Body of pancreas (tissue), 4 donors: ENCODE measurements at regions not wholly inside any gene's neighbourhood (a gene's known extent, or its start where the extent isn't known, plus 50 kb on each side); places are given as distances from the start of the nearest gene placed in this dataset.

Experiments
- ATAC-seq: fragments of 150-250 bp; one replicate; pipeline ENCODE4 v1.9.1; 2016
- DNase-seq, 4 donors: peaks; one replicate each; pipeline ENCODE4 v3.0.0-alpha.2; 2019
- H3K27ac ChIP-seq, 4 donors: fragments of 200-600 bp; sonication (generic); 1 replicate in 3 of 4; 2 replicates in 1 of 4; pipeline versions ENCODE4 v1.5.1 to v1.6.1; 2016 to 2019; ENCODE audit warnings: mild to moderate bottlenecking in 1 of 4, mixed read lengths in 1 of 4, moderate library complexity in 1 of 4
- H3K27me3 ChIP-seq, 2 donors: fragments of 200-600 bp; sonication (generic); one replicate each; pipeline ENCODE4 v1.6.0; 2016; ENCODE audit warnings: mild to moderate bottlenecking in 1 of 2
- H3K36me3 ChIP-seq, 2 donors: fragments of 200-600 bp; sonication (generic); replicated peaks in 1 of 2; 2 replicates each; pipeline ENCODE4 v1.5.1; 2016; ENCODE audit warnings: low read depth in 2 of 2; ENCODE audit not compliant: insufficient read depth in 1 of 2
- H3K4me1 ChIP-seq: fragments of 200-600 bp; sonication (generic); one replicate; pipeline ENCODE4 v1.6.0; 2016
- H3K4me3 ChIP-seq, 2 donors: fragments of 200-600 bp; sonication (generic); 1 replicate in 1 of 2; 2 replicates in 1 of 2; pipeline ENCODE4 v1.5.1; 2016 to 2019
- H3K9me3 ChIP-seq, 3 donors: fragments of 200-600 bp; sonication (generic); 1 replicate in 2 of 3; 2 replicates in 1 of 3; pipeline ENCODE4 v1.5.1; 2016
- POLR2A ChIP-seq, 3 donors: fragments of 450-650 bp; IDR thresholded peaks; one replicate each; pipeline ENCODE4 v1.6.1; 2016; ENCODE audit warnings: antibody characterized with exemption in 3 of 3, mild to moderate bottlenecking in 2 of 3
- WGBS, 2 donors: methylation state at CpG; one replicate each; pipeline ENCODE4 v1.1.5; 2017; 5-methylcytosine and 5-hydroxymethylcytosine counted together
- intact Hi-C: fragments of 100-400 bp; cut with DNase I; formaldehyde crosslinking; loops from one replicate; pipeline ENCODE4 v1.15.1; 2023
- TF ChIP-seq, protein P1 (sequence below), 7 experiments: fragments of 450-650 bp in 4 of 7; fragments of 200-600 bp in 3 of 7; sonication (generic) in 3 of 7; IDR thresholded peaks; one replicate each; pipeline ENCODE4 v1.5.1; 2016 to 2019; ENCODE audit warnings: antibody characterized with exemption in 7 of 7

DNA sequence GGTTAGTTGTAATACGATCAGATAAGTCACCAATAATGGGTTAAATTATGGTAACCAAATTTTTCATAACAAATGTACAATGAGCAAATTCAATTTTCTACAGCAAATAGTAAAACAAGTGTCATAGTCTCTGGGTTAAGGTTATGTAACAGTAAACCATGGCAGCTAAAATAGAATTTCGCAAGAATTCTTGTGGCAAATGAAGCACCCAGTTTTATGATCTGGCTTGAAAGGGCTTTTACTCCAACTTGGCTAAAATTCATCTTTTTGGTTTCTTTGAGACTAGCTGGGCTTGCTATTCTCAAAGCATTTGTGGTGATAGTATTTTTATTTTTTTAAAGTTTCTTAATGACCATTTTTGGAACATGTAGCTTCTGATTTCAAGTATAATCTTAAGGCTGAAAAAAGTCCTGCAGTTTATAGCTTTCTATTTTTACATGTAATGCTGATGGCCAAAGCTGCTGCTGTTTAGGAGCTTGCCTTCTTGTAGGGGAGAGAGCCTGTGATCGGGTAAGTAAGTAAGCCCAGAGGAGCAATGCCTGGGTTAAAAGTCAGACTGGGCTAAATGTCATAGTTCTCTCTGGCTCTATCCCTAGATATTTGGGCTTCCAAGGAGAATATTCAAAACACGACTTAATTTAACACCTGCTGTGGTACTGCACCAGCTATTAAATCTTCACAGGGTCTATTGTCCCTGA lies 55.5 kb upstream of the SYPL1 start:
- H3K36me3 ChIP-seq: no peaks in the 10 kb centered on the region
- H3K27ac ChIP-seq: no peak overlapping the region
- H3K4me1 ChIP-seq: no peaks in the 10 kb centered on the region
- 76 to 79% methylated on average over 4 of the region's 4 CpGs for WGBS, 2 donors
- ATAC-seq (no peak), DNase-seq (no peak)
- H3K4me3 ChIP-seq: no peak overlapping the region
- no peaks in the 10 kb centered on the region for H3K27me3 ChIP-seq
- TF ChIP-seq, protein P1, sequence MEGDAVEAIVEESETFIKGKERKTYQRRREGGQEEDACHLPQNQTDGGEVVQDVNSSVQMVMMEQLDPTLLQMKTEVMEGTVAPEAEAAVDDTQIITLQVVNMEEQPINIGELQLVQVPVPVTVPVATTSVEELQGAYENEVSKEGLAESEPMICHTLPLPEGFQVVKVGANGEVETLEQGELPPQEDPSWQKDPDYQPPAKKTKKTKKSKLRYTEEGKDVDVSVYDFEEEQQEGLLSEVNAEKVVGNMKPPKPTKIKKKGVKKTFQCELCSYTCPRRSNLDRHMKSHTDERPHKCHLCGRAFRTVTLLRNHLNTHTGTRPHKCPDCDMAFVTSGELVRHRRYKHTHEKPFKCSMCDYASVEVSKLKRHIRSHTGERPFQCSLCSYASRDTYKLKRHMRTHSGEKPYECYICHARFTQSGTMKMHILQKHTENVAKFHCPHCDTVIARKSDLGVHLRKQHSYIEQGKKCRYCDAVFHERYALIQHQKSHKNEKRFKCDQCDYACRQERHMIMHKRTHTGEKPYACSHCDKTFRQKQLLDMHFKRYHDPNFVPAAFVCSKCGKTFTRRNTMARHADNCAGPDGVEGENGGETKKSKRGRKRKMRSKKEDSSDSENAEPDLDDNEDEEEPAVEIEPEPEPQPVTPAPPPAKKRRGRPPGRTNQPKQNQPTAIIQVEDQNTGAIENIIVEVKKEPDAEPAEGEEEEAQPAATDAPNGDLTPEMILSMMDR (IDR thresholded peaks at IDR 0.05): no peak
- TF ChIP-seq POLR2A (IDR thresholded peaks at IDR 0.05): no peak
- H3K9me3 ChIP-seq: no peaks in the 10 kb centered on the region
- intact Hi-C loops: no loop called here

- WGBS, 2 donors: 41 to 47% methylated on average over 7 of the region's 7 CpGs
- H3K36me3 ChIP-seq: no peaks in the 10 kb centered on the region
- no peak overlapping the region for H3K27ac ChIP-seq
- H3K4me3 ChIP-seq: no peak overlapping the region
- H3K9me3 ChIP-seq: no peaks in the 10 kb centered on the region
- ATAC-seq (peak; percentile 78), DNase-seq (peak; percentile 48 to 78 (median 68))
- H3K27me3 ChIP-seq: no peaks in the 10 kb centered on the region
- H3K4me1 ChIP-seq: no peaks in the 10 kb centered on the region
- no peak for TF ChIP-seq POLR2A (IDR thresholded peaks at IDR 0.05)
- TF ChIP-seq, protein P1 (IDR thresholded peaks at IDR 0.05): peak; percentile 55 to 87 (median 85)
- intact Hi-C loops: no loop called here
These were observed 54.7 kb upstream of the SYPL1 start for GRCh38 chr7:106166651-106167342.

DNA sequence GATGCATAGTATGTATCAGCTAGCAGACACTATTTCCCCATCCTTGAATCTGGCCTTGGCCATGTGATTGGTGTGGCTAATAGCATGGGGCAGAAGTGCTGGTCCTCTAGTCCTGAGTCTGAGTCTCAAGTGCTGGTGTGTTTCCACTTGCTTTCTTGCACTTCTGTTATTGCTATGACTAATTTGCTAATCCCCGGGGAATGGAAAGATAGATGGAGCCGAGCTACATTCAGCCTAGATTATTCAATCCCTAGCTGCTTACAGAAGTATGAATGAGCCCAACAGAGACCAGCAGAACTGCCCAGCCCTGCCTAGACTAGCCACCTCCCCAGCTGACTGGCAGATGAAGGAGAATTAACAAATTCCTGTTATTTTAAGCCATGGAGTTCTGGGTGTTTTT lies 53.2 kb upstream of the SYPL1 start:
- no peak for DNase-seq
- WGBS, 2 donors: 52 to 56% methylated on average over 2 of the region's 2 CpGs
- Histone ChIP-seq H3K9me3 (no peaks in the 10 kb centered on the region), H3K27me3 (no peaks in the 10 kb centered on the region), H3K4me3 (no peak overlapping the region), H3K27ac (no peak overlapping the region), H3K4me1 (no peaks in the 10 kb centered on the region), H3K36me3 (no peaks in the 10 kb centered on the region)
- no peak for TF ChIP-seq POLR2A (IDR thresholded peaks at IDR 0.05)
- TF ChIP-seq, protein P1 (IDR thresholded peaks at IDR 0.05): no peak
- intact Hi-C loops: no loop called here
- no peak for ATAC-seq

GRCh38 chr7:106163257-106163656 lies 51.1 kb upstream of the SYPL1 start:
- no peak overlapping the region for H3K27ac ChIP-seq
- intact Hi-C loops: no loop called here
- ATAC-seq: no peak

More at GRCh38 chr7:106163257-106163656, 51.1 kb upstream of the SYPL1 start:
- no peak for DNase-seq
- TF ChIP-seq, protein P1 (IDR thresholded peaks at IDR 0.05): no peak
- TF ChIP-seq POLR2A (IDR thresholded peaks at IDR 0.05): no peak
- Histone ChIP-seq H3K36me3 (no peaks in the 10 kb centered on the region), H3K27me3 (no peaks in the 10 kb centered on the region), H3K4me1 (no peaks in the 10 kb centered on the region), H3K4me3 (no peak overlapping the region), H3K9me3 (no peaks in the 10 kb centered on the region)
